Ramos (cell line): ENCODE measurements at regions not wholly inside any gene's neighbourhood (a gene's known extent, or its start where the extent isn't known, plus 50 kb on each side); places are given as distances from the start of the nearest gene placed in this dataset.
"Not testable (repeated sequence)": the region's sequence is repeated elsewhere in the genome, so short reads cannot be mapped to it uniquely, and the experiment has no call there.

ENCODE experiments used
- in situ Hi-C: fragments of 300-500 bp; cut with MboI; formaldehyde crosslinking; loops from one replicate; pipeline ENCODE4 v1.14.3; 2022; ENCODE audit warnings: low sequenced_read_pairs; ENCODE audit not compliant: unreplicated experiment

- in situ Hi-C loops, result no loop called here
These were observed 185.0 kb upstream of the NRXN3 start for GRCh38 chr14:77985211-77985615.

GRCh38 chr14:77986773-77987172 is 183.4 kb upstream of the NRXN3 start:
- in situ Hi-C loops, result no loop called here

- in situ Hi-C loops, result no loop called here
These were observed 181.9 kb upstream of the NRXN3 start for GRCh38 chr14:77988096-77988870.

GRCh38 chr14:77988970-77989369 is 181.2 kb upstream of the NRXN3 start:
- in situ Hi-C loops, result no loop called here

GRCh38 chr14:77989441-77989991 is 180.7 kb upstream of the NRXN3 start:
- in situ Hi-C loops, result no loop called here

GRCh38 chr14:77990337-77990736 is 179.8 kb upstream of the NRXN3 start:
- in situ Hi-C loops, result no loop called here

GRCh38 chr14:77991128-77991772 is 178.9 kb upstream of the NRXN3 start:
- in situ Hi-C loops, result no loop called here

GRCh38 chr14:78005325-78005724 is 164.8 kb upstream of the NRXN3 start:
- in situ Hi-C loops, result no loop called here

GRCh38 chr14:78007160-78007559 is 163.0 kb upstream of the NRXN3 start:
- in situ Hi-C loops, result no loop called here

GRCh38 chr14:78010688-78011087 is 159.5 kb upstream of the NRXN3 start:
- in situ Hi-C loops, result no loop called here

- in situ Hi-C loops, result not testable (repeated sequence)
These were observed 156.3 kb upstream of the NRXN3 start for GRCh38 chr14:78013911-78014310.

GRCh38 chr14:78016532-78016931 is 153.6 kb upstream of the NRXN3 start:
- in situ Hi-C loops, result no loop called here

GRCh38 chr14:78018283-78018682 is 151.9 kb upstream of the NRXN3 start:
- in situ Hi-C loops, result no loop called here

GRCh38 chr14:78022059-78022458 is 148.1 kb upstream of the NRXN3 start:
- in situ Hi-C loops, result loop anchor here (10.0 kb wide), 1 partner anchor 573 kb away; no protein-coding TSS in a partner anchor

- in situ Hi-C loops, result loop anchor here (10.0 kb wide), 1 partner anchor 572 kb away; no protein-coding TSS in a partner anchor
These were observed 147.1 kb upstream of the NRXN3 start for GRCh38 chr14:78023112-78023511.

- in situ Hi-C loops, result loop anchor here (10.0 kb wide), 1 partner anchor 566 kb away; no protein-coding TSS in a partner anchor
These were observed 141.7 kb upstream of the NRXN3 start for GRCh38 chr14:78028471-78028870.

GRCh38 chr14:78029601-78030372 is 140.4 kb upstream of the NRXN3 start:
- in situ Hi-C loops, result loop anchor here (10.0 kb wide), 1 partner anchor 565 kb away; no protein-coding TSS in a partner anchor

GRCh38 chr14:78043349-78043748 is 126.8 kb upstream of the NRXN3 start:
- in situ Hi-C loops, result no loop called here

GRCh38 chr14:78048120-78048519 is 122.1 kb upstream of the NRXN3 start:
- in situ Hi-C loops, result no loop called here

GRCh38 chr14:78056890-78057289 is 113.3 kb upstream of the NRXN3 start:
- in situ Hi-C loops, result not testable (repeated sequence)
